DND-41 (cell line): ENCODE measurements at regions not wholly inside any gene's neighbourhood (a gene's known extent, or its start where the extent isn't known, plus 50 kb on each side); places are given as distances from the start of the nearest gene placed in this dataset.

Source experiments
- ATAC-seq: fragments of 200-7000 bp; cut with Tn5 transposase; 3 replicates; pipeline ENCODE4 v1.9.1; 2021; ENCODE audit warnings: low read depth; ENCODE audit not compliant: insufficient read depth
- DNase-seq: peaks from one replicate; pipeline ENCODE4 v3.0.0-alpha.2; 2020
- H2AFZ ChIP-seq: 2 replicates; pipeline ENCODE4 v1.6.0; 2012; ENCODE audit warnings: low read depth, low read length
- H3K27ac ChIP-seq: 2 replicates; pipeline ENCODE4 v1.5.1; 2012; ENCODE audit warnings: low read length, inconsistent platforms
- H3K27me3 ChIP-seq: fragments of 200-600 bp; sonication (generic); 2 replicates; pipeline ENCODE4 v1.6.0; 2012; ENCODE audit warnings: low read length, mild to moderate bottlenecking, inconsistent platforms; ENCODE audit not compliant: insufficient read depth, poor library complexity
- H3K36me3 ChIP-seq: 2 replicates; pipeline ENCODE4 v1.5.1; 2012; ENCODE audit warnings: low read length, inconsistent platforms; ENCODE audit not compliant: insufficient read depth
- H3K4me1 ChIP-seq: 2 replicates; pipeline ENCODE4 v1.5.1; 2012; ENCODE audit warnings: mild to moderate bottlenecking, low read length; ENCODE audit not compliant: insufficient read depth
- H3K4me2 ChIP-seq: 2 replicates; pipeline ENCODE4 v1.6.0; 2012; ENCODE audit warnings: mild to moderate bottlenecking, moderate library complexity, low read length, inconsistent platforms; ENCODE audit not compliant: insufficient read depth
- H3K4me3 ChIP-seq, 2 experiments: fragments of 200-600 bp in 1 of 2; shearing (Covaris generic) in 1 of 2; 2 replicates each; pipeline ENCODE4 v1.5.1; 2012 to 2016; ENCODE audit warnings: inconsistent platforms in 2 of 2, low read length in 2 of 2, mild to moderate bottlenecking in 2 of 2, low read depth in 1 of 2, moderate library complexity in 1 of 2
- H3K79me2 ChIP-seq: 2 replicates; pipeline ENCODE4 v1.6.0; 2012; ENCODE audit warnings: low read length, inconsistent platforms; ENCODE audit not compliant: insufficient read depth
- H3K9ac ChIP-seq: 2 replicates; pipeline ENCODE4 v1.6.0; 2012; ENCODE audit warnings: low read depth, mild to moderate bottlenecking, inconsistent platforms, low read length, moderate library complexity
- H3K9me3 ChIP-seq: 2 replicates; pipeline ENCODE4 v1.5.1; 2012; ENCODE audit warnings: low read length, moderate library complexity, mild to moderate bottlenecking, inconsistent platforms; ENCODE audit not compliant: insufficient read depth, severe bottlenecking
- H4K20me1 ChIP-seq: 2 replicates; pipeline ENCODE4 v1.6.0; 2012; ENCODE audit warnings: low read length; ENCODE audit not compliant: insufficient read depth
- EZH2 ChIP-seq: IDR thresholded peaks from 3 replicates; pipeline ENCODE4 v1.6.1; 2012; ENCODE audit warnings: borderline replicate concordance, low read depth, mild to moderate bottlenecking, moderate library complexity, low read length, inconsistent platforms; ENCODE audit not compliant: severe bottlenecking
- TF ChIP-seq, protein P1 (sequence below): IDR thresholded peaks from 2 replicates; pipeline ENCODE4 v1.5.1; 2012; ENCODE audit warnings: borderline replicate concordance, low read length, moderate library complexity, mild to moderate bottlenecking; ENCODE audit not compliant: poor library complexity, severe bottlenecking; ENCODE audit errors: extremely low read depth

DNA sequence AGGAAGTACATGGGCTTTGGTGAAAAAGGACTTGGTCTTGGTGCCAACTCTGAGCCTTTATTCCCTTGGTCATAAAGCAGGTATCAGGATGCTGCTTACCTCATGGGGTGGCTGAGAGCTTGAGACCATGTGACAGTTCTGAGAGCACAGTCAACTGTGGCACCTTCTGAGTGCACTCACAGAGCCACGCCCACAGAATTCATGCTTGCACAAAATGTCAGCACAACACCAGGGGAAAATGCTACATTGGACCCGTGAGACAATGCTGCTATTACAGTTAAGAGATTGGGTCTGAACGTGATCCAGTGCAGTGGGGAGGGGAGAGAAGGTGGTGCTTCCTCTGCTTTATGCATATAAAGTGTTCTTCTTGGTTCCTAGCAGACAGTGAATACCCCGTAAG lies 79.5 kb upstream of the SPON1 start:
- peaks cover 5% of the 10 kb centered on the region for H3K27me3 ChIP-seq
- H3K9ac ChIP-seq = no peak overlapping the region
- H4K20me1 ChIP-seq = no peaks in the 10 kb centered on the region
- no peak overlapping the region for H2AFZ ChIP-seq
- H3K79me2 ChIP-seq = no peaks in the 10 kb centered on the region
- H3K36me3 ChIP-seq = no peaks in the 10 kb centered on the region
- DNase-seq (no peak), ATAC-seq (no peak)
- no peak overlapping the region for H3K4me3 ChIP-seq
- no peaks in the 10 kb centered on the region for H3K4me1 ChIP-seq
- H3K27ac ChIP-seq = no peak overlapping the region
- no peak for TF ChIP-seq EZH2
- TF ChIP-seq, protein P1, sequence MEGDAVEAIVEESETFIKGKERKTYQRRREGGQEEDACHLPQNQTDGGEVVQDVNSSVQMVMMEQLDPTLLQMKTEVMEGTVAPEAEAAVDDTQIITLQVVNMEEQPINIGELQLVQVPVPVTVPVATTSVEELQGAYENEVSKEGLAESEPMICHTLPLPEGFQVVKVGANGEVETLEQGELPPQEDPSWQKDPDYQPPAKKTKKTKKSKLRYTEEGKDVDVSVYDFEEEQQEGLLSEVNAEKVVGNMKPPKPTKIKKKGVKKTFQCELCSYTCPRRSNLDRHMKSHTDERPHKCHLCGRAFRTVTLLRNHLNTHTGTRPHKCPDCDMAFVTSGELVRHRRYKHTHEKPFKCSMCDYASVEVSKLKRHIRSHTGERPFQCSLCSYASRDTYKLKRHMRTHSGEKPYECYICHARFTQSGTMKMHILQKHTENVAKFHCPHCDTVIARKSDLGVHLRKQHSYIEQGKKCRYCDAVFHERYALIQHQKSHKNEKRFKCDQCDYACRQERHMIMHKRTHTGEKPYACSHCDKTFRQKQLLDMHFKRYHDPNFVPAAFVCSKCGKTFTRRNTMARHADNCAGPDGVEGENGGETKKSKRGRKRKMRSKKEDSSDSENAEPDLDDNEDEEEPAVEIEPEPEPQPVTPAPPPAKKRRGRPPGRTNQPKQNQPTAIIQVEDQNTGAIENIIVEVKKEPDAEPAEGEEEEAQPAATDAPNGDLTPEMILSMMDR = no peak
- H3K9me3 ChIP-seq = no peaks in the 10 kb centered on the region
- H3K4me2 ChIP-seq = no peak overlapping the region

GRCh38 chr11:13883589-13883988 lies 78.9 kb upstream of the SPON1 start:
- ATAC-seq (no peak), DNase-seq (no peak)
- Histone ChIP-seq H3K9ac (no peak overlapping the region), H3K79me2 (no peaks in the 10 kb centered on the region), H2AFZ (no peak overlapping the region), H3K27ac (no peak overlapping the region), H4K20me1 (no peaks in the 10 kb centered on the region), H3K27me3 (peaks cover 5% of the 10 kb centered on the region), H3K4me1 (no peaks in the 10 kb centered on the region), H3K36me3 (no peaks in the 10 kb centered on the region), H3K4me3 (no peak overlapping the region), H3K4me2 (no peak overlapping the region), H3K9me3 (no peaks in the 10 kb centered on the region)
- TF ChIP-seq, protein P1 = no peak
- TF ChIP-seq EZH2 = no peak

DNA sequence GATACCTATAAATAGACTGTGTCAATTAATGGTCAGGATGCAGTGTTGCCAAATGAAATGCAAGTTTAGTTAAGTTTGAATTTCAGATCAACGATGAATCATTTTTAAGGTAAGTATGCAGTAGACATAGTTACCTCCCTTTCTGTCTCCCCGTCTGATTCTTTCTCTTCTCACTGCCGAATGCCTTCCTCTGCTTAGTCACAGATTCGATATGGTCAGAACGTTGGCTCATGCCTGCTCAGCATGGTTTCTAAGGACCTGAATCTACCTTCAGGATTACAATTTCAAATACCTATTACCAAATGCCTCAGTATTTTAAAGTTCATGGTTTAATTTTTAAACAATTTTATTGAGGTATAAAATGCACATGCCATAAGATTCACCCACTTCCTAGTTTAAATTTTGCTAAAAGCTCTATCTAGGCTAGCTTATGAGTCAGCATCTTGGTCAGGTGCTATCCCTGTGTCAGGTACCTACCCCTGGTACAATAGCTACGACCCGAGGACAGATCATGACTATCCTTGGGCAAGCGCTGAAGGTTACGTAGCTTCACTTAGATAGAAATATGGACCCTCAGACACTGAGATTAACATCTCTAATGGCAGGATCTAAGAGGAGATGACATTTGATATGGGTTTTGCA lies 78.2 kb upstream of the SPON1 start:
- no peak for TF ChIP-seq EZH2
- TF ChIP-seq, protein P1 = no peak
- ATAC-seq = no peak
- Histone ChIP-seq H3K27ac (no peak overlapping the region), H4K20me1 (no peaks in the 10 kb centered on the region), H3K4me3 (no peak overlapping the region), H3K79me2 (no peaks in the 10 kb centered on the region), H3K9me3 (no peaks in the 10 kb centered on the region), H3K36me3 (no peaks in the 10 kb centered on the region), H2AFZ (no peak overlapping the region), H3K9ac (no peak overlapping the region), H3K27me3 (peaks cover 5% of the 10 kb centered on the region), H3K4me1 (no peaks in the 10 kb centered on the region), H3K4me2 (no peak overlapping the region)
- no peak for DNase-seq
